H54 (cell line): ENCODE measurements at regions not wholly inside any gene's neighbourhood (a gene's known extent, or its start where the extent isn't known, plus 50 kb on each side); places are given as distances from the start of the nearest gene placed in this dataset.

Experiments
- DNase-seq: peaks from one replicate; pipeline ENCODE4 v3.0.0; 2011; ENCODE audit warnings: low spot score, mixed read lengths; ENCODE audit not compliant: insufficient read length
- FAIRE-seq: peaks from 3 replicates; lab custom pipeline; 2011; peaks lifted over from hg19 to GRCh38; lab: Jason Lieb, UNC
- POLR2A ChIP-seq: IDR thresholded peaks from 2 replicates; pipeline ENCODE4 v1.6.1; 2011; ENCODE audit warnings: low read depth, mild to moderate bottlenecking, low read length

GRCh38 chr2:55759271-55759921 lies 65.8 kb upstream of the PNPT1 start:
- FAIRE-seq (no peak), DNase-seq (no peak)
- TF ChIP-seq POLR2A: no peak

GRCh38 chr2:55751966-55752365 lies 58.3 kb upstream of the PNPT1 start:
- DNase-seq: no peak
- no peak for FAIRE-seq
- TF ChIP-seq POLR2A: no peak

- DNase-seq (no peak), FAIRE-seq (no peak)
- TF ChIP-seq POLR2A: no peak
These were observed 49.9 kb upstream of the PNPT1 start for GRCh38 chr2:55743583-55743982.
